GM12878 (cell line): ENCODE measurements at regions not wholly inside any gene's neighbourhood (a gene's known extent, or its start where the extent isn't known, plus 50 kb on each side); places are given as distances from the start of the nearest gene placed in this dataset.

Experiments used
- CTCF ChIP-seq, 3 experiments: IDR thresholded peaks in 2 of 3; conservative IDR thresholded peaks in 1 of 3; 2 replicates each; pipeline ENCODE4 v1.5.1; 2011; ENCODE audit warnings: low read depth in 3 of 3, low read length in 3 of 3, mild to moderate bottlenecking in 3 of 3, control low read depth in 2 of 3, moderate library complexity in 2 of 3, inconsistent platforms in 1 of 3, mixed read lengths in 1 of 3; ENCODE audit not compliant: control insufficient read depth in 2 of 3, insufficient read depth in 1 of 3; ENCODE audit errors: extremely low read depth in 1 of 3
- E2F8 ChIP-seq: fragments of 450-650 bp; IDR thresholded peaks from 2 replicates; pipeline ENCODE4 v1.6.1; 2018; ENCODE audit warnings: mild to moderate bottlenecking, low read depth, moderate library complexity; ENCODE audit not compliant: partially characterized antibody
- ELK1 ChIP-seq: IDR thresholded peaks from 2 replicates; pipeline ENCODE4 v1.6.1; 2012; ENCODE audit warnings: low read depth, low read length, improper control_type of control experiment
- EP300 ChIP-seq, 2 experiments: fragments of 150-350 bp in 1 of 2; IDR thresholded peaks; 2 replicates each; pipeline ENCODE4 v1.6.1; 2011 to 2012; ENCODE audit warnings: low read depth in 2 of 2, low read length in 2 of 2, borderline replicate concordance in 1 of 2, improper control_type of control experiment in 1 of 2, inconsistent platforms in 1 of 2; ENCODE audit not compliant: control insufficient read depth in 1 of 2
- EZH2 ChIP-seq: IDR thresholded peaks from 2 replicates; pipeline ENCODE4 v1.6.1; 2012; ENCODE audit warnings: low read depth, mild to moderate bottlenecking, control low read depth, inconsistent platforms, low read length, borderline replicate concordance; ENCODE audit not compliant: control insufficient read depth
- SIN3A ChIP-seq: IDR thresholded peaks from 2 replicates; pipeline ENCODE4 v1.6.1; 2012; ENCODE audit warnings: low read depth, low read length, improper control_type of control experiment
- SP1 ChIP-seq: IDR thresholded peaks from one replicate; pipeline ENCODE4 v1.6.1; 2011; ENCODE audit warnings: low read depth, low read length
- SUPT20H ChIP-seq: IDR thresholded peaks from 2 replicates; pipeline ENCODE4 v1.6.1; 2011; ENCODE audit warnings: low read depth, mild to moderate bottlenecking, low read length, moderate library complexity, borderline replicate concordance; ENCODE audit not compliant: control insufficient read depth
- SUZ12 ChIP-seq: fragments of 200-600 bp; sonication (generic); IDR thresholded peaks from one replicate; pipeline ENCODE4 v1.6.1; 2018; ENCODE audit warnings: antibody characterized with exemption, mild to moderate bottlenecking; ENCODE audit not compliant: unreplicated experiment

GRCh38 chr4:12894062-12894461 lies 590.1 kb downstream of the RAB28 start:
- TF ChIP-seq SUPT20H (no peak), E2F8 (no peak), EP300 (IDR thresholded peaks at IDR 0.05; ENCODE audit: borderline replicate concordance in 1 of 2, control insufficient read depth in 1 of 2, low read depth in 2 of 2, low read length in 2 of 2) (no peak), CTCF (IDR thresholded peaks at IDR 0.05 in 2 of 3, conservative IDR thresholded peaks at IDR 0.05 in 1 of 3; ENCODE audit: control insufficient read depth in 2 of 3, extremely low read depth in 1 of 3, insufficient read depth in 1 of 3, low read depth in 3 of 3, low read length in 3 of 3) (no peak), EZH2 (no peak), ELK1 (no peak), SP1 (no peak), SIN3A (no peak), SUZ12 (no peak)
